Astrocyte (in vitro differentiated cells and primary cell): ENCODE measurements at regions not wholly inside any gene's neighbourhood (a gene's known extent, or its start where the extent isn't known, plus 50 kb on each side); places are given as distances from the start of the nearest gene placed in this dataset.

Experiments used
- DNase-seq: peaks from one replicate; pipeline ENCODE4 v3.0.0-alpha.2; 2010; ENCODE audit warnings: low read depth
- FAIRE-seq: peaks from 2 replicates; lab custom pipeline; 2011; peaks lifted over from hg19 to GRCh38; lab: Jason Lieb, UNC
- H2AFZ ChIP-seq: 2 replicates; pipeline ENCODE4 v1.6.0; 2012; ENCODE audit warnings: low read depth, low read length, inconsistent platforms
- H3K27ac ChIP-seq: 2 replicates; pipeline ENCODE4 v1.5.1; 2011; ENCODE audit warnings: low read depth, low read length, inconsistent platforms
- H3K27me3 ChIP-seq: 2 replicates; pipeline ENCODE4 v1.6.0; 2011; ENCODE audit warnings: low read length, inconsistent platforms; ENCODE audit not compliant: insufficient read depth
- H3K36me3 ChIP-seq: 2 replicates; pipeline ENCODE4 v1.5.1; 2011; ENCODE audit warnings: low read length, inconsistent platforms; ENCODE audit not compliant: insufficient read depth
- H3K4me1 ChIP-seq: 2 replicates; pipeline ENCODE4 v1.5.1; 2011; ENCODE audit warnings: low read length, inconsistent platforms; ENCODE audit not compliant: insufficient read depth
- H3K4me2 ChIP-seq: 2 replicates; pipeline ENCODE4 v1.6.0; 2012; ENCODE audit warnings: low read length, inconsistent platforms
- H3K4me3 ChIP-seq: 2 replicates; pipeline ENCODE4 v1.5.1; 2011; ENCODE audit warnings: low read depth, mild to moderate bottlenecking, low read length, inconsistent platforms; ENCODE audit not compliant: insufficient read depth
- H3K79me2 ChIP-seq: 2 replicates; pipeline ENCODE4 v1.6.0; 2012; ENCODE audit warnings: mild to moderate bottlenecking, low read length, inconsistent platforms; ENCODE audit not compliant: insufficient read depth
- H3K9ac ChIP-seq: 2 replicates; pipeline ENCODE4 v1.6.0; 2012; ENCODE audit warnings: mild to moderate bottlenecking, low read length, inconsistent platforms
- H3K9me3 ChIP-seq: 2 replicates; pipeline ENCODE4 v1.5.1; 2012; ENCODE audit warnings: low read depth, mild to moderate bottlenecking, low read length, inconsistent platforms; ENCODE audit not compliant: insufficient read depth
- H4K20me1 ChIP-seq: 2 replicates; pipeline ENCODE4 v1.6.0; 2012; ENCODE audit warnings: low read length, inconsistent platforms; ENCODE audit not compliant: insufficient read depth
- H3K27ac Mint-ChIP-seq: one replicate; pipeline ENCODE4 v1.8.0; 2021; ENCODE audit warnings: mild to moderate bottlenecking, mixed read lengths; ENCODE audit not compliant: unreplicated experiment
- H3K27me3 Mint-ChIP-seq: one replicate; pipeline ENCODE4 v1.8.0; 2021; ENCODE audit warnings: low read depth, mixed read lengths; ENCODE audit not compliant: unreplicated experiment
- H3K36me3 Mint-ChIP-seq: one replicate; pipeline ENCODE4 v1.8.0; 2021; ENCODE audit warnings: low read depth, mixed read lengths; ENCODE audit not compliant: unreplicated experiment
- H3K4me1 Mint-ChIP-seq: one replicate; pipeline ENCODE4 v1.8.0; 2021; ENCODE audit warnings: low read depth, mixed read lengths; ENCODE audit not compliant: unreplicated experiment
- H3K4me3 Mint-ChIP-seq: one replicate; pipeline ENCODE4 v1.8.0; 2021; ENCODE audit warnings: mild to moderate bottlenecking, moderate library complexity, mixed read lengths; ENCODE audit not compliant: unreplicated experiment
- H3K9me3 Mint-ChIP-seq: one replicate; pipeline ENCODE4 v1.8.0; 2021; ENCODE audit warnings: mild to moderate bottlenecking, mixed read lengths; ENCODE audit not compliant: unreplicated experiment
- CTCF ChIP-seq: IDR thresholded peaks from 2 replicates; pipeline ENCODE4 v1.5.1; 2011; ENCODE audit warnings: low read depth, mild to moderate bottlenecking, inconsistent platforms, low read length, moderate library complexity; ENCODE audit not compliant: insufficient read depth
- EZH2 ChIP-seq: IDR thresholded peaks from 2 replicates; pipeline ENCODE4 v1.6.1; 2012; ENCODE audit warnings: mild to moderate bottlenecking, low read length, inconsistent platforms; ENCODE audit not compliant: insufficient read depth

GRCh38 chr17:28252436-28252835 lies 66.6 kb upstream of the TMEM97 start:
- Histone ChIP-seq H4K20me1 (no peaks in the 10 kb centered on the region), H2AFZ (no peak overlapping the region), H3K4me3 (no peak overlapping the region), H3K4me2 (no peak overlapping the region), H3K36me3 (no peaks in the 10 kb centered on the region), H3K27ac (no peak overlapping the region), H3K79me2 (no peaks in the 10 kb centered on the region), H3K27me3 (peaks cover 23% of the 10 kb centered on the region), H3K9me3 (no peaks in the 10 kb centered on the region), H3K4me1 (no peaks in the 10 kb centered on the region), H3K9ac (no peak overlapping the region)
- DNase-seq (peak; percentile 48), FAIRE-seq (no peak)
- Mint-ChIP-seq H3K36me3 (no peaks in the 10 kb centered on the region), H3K9me3 (peaks cover 2% of the 10 kb centered on the region), H3K27me3 (peaks cover 35% of the 10 kb centered on the region), H3K4me3 (no peak overlapping the region), H3K4me1 (peaks cover 5% of the 10 kb centered on the region), H3K27ac (peak overlapping the region; percentile 34)
- TF ChIP-seq CTCF = no peak
- TF ChIP-seq EZH2 = no peak

GRCh38 chr17:28253663-28254062 lies 65.3 kb upstream of the TMEM97 start:
- H3K4me3 Mint-ChIP-seq = no peak overlapping the region
- H3K27me3 Mint-ChIP-seq = peaks cover 41% of the 10 kb centered on the region
- FAIRE-seq (no peak), DNase-seq (no peak)
- TF ChIP-seq EZH2 (no peak), CTCF (no peak)
- no peaks in the 10 kb centered on the region for H3K36me3 ChIP-seq
- no peaks in the 10 kb centered on the region for H4K20me1 ChIP-seq
- no peaks in the 10 kb centered on the region for H3K4me1 ChIP-seq
- no peak overlapping the region for H3K27ac ChIP-seq
- H3K36me3 Mint-ChIP-seq = no peaks in the 10 kb centered on the region
- H2AFZ ChIP-seq = no peak overlapping the region
- no peaks in the 10 kb centered on the region for H3K9me3 ChIP-seq
- no peak overlapping the region for H3K4me3 ChIP-seq
- H3K9ac ChIP-seq = no peak overlapping the region
- peak overlapping the region; percentile 27 for H3K27ac Mint-ChIP-seq
- H3K4me2 ChIP-seq = no peak overlapping the region
- peaks cover 24% of the 10 kb centered on the region for H3K27me3 ChIP-seq
- H3K4me1 Mint-ChIP-seq = peaks cover 5% of the 10 kb centered on the region
- peaks cover 2% of the 10 kb centered on the region for H3K9me3 Mint-ChIP-seq
- no peaks in the 10 kb centered on the region for H3K79me2 ChIP-seq

GRCh38 chr17:28255616-28256015 lies 63.4 kb upstream of the TMEM97 start:
- H3K9me3 ChIP-seq = no peaks in the 10 kb centered on the region
- Mint-ChIP-seq H3K27ac (no peak overlapping the region), H3K9me3 (peaks cover 2% of the 10 kb centered on the region), H3K4me3 (no peak overlapping the region), H3K27me3 (peaks cover 35% of the 10 kb centered on the region), H3K36me3 (no peaks in the 10 kb centered on the region), H3K4me1 (peaks cover 5% of the 10 kb centered on the region)
- peaks cover 22% of the 10 kb centered on the region for H3K27me3 ChIP-seq
- H3K4me2 ChIP-seq = no peak overlapping the region
- DNase-seq (no peak), FAIRE-seq (no peak)
- no peak overlapping the region for H3K4me3 ChIP-seq
- H3K9ac ChIP-seq = no peak overlapping the region
- no peaks in the 10 kb centered on the region for H3K4me1 ChIP-seq
- no peak overlapping the region for H3K27ac ChIP-seq
- H4K20me1 ChIP-seq = no peaks in the 10 kb centered on the region
- H3K79me2 ChIP-seq = no peaks in the 10 kb centered on the region
- TF ChIP-seq CTCF = no peak
- TF ChIP-seq EZH2 = no peak
- no peaks in the 10 kb centered on the region for H3K36me3 ChIP-seq
- H2AFZ ChIP-seq = no peak overlapping the region
